GM18517 (cell line): ENCODE measurements at regions not wholly inside any gene's neighbourhood (a gene's known extent, or its start where the extent isn't known, plus 50 kb on each side); places are given as distances from the start of the nearest gene placed in this dataset.
A peak's percentile ranks its signal among the peaks of the same experiment; 100 is the strongest.

Source experiments
- ATAC-seq: cut with Tn5 transposase; IDR thresholded peaks from one replicate; pipeline ENCODE4 v1.9.1; 2021; ENCODE audit warnings: mild to moderate bottlenecking, moderate library complexity; ENCODE audit not compliant: unreplicated experiment

DNA sequence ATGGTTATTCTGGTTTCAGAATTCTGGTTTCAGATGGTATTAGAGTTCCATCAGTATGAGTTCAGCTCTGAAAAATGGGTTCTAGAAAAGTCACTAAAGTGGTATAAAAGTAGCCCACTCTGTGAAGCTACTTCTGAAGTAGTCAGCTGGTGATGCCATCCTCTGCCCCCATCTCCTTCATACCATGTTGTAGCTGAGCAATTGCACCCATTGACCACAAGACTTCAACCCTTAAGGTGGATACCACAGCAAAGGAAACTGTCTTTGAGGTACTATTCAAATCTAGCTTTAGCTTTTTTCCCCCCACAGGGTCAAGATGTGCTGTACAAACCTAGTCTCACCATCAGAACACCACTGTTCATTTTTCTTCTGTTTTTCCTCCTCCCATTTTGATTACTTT is 444.9 kb downstream of the DMAC1 start:
- no peak for ATAC-seq

DNA sequence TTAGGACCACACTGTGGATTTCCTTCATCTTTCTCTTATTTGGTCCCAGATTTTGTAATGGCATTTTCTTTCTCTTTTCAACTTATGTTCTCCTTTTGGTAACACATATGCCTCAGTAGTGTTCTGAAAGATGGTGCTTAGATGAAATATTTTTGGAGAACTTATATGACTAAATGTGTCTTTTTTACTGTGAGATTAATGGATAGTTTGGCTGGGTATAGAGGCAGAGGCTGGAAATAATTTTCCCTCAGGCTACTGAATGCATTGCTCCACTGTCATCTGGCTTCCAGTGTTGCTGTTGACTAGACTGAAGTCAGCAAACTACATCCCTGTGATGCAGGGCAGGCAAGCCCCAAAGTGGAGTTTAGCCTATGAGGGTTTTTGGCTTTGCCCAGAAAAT is 450.9 kb downstream of the DMAC1 start:
- ATAC-seq: no peak

DNA sequence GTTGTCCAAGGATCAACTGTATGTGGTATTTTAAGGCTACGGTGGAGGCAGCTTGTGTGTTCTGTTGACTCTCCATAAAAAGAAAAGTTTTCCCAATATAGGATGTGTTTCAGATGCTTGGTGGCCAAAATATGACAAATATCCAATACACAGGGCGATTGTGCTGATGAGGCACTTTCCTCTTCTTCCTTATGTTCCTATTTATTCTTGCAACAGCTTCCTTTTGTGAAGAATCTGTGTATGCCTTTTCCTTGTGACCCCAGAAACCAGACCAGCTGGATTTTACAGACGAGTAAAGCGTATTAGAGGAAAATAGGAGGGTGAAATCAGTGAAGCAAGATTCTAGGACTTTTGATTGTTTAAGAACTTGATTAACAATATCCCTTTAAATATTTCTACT is 452.0 kb downstream of the DMAC1 start:
- ATAC-seq: no peak

DNA sequence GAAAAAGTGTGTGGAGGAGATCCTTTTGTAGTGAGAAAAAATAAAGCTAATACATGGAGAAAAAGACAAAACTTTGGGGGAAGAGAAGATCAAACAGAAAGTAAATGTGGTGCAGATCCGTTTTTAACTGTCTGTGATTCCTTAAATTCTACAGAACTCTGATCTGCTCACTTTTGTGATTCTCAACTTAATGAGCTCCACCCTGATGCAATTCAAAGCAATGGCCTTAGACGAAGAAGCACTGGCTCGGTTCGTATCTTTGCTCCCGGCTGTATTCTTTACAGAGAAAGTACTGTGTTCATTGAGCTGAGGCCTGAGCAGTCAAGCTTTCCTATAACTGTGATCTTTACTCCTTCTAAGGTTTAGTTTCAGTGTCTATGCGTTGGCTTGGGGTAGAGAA is 453.4 kb downstream of the DMAC1 start:
- ATAC-seq: no peak

DNA sequence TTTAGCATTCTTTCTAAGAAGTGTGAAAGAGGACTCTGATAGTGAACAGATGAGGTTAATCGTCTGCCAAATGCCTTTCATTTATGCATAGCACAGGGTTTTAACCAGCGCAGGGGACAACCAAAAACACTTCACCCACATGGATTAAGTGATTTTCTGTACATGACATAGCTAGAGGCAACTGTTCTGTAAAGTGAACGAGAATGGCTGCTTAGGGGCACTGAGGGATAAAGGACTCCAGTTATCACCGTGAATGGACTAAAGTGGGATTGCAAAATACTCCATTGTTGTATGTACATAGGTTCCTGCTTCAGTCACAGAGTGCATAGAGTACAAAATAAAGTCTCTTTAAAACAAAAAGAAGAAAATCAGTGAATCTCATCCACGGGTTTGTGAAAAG is 456.8 kb downstream of the DMAC1 start:
- ATAC-seq: no peak

DNA sequence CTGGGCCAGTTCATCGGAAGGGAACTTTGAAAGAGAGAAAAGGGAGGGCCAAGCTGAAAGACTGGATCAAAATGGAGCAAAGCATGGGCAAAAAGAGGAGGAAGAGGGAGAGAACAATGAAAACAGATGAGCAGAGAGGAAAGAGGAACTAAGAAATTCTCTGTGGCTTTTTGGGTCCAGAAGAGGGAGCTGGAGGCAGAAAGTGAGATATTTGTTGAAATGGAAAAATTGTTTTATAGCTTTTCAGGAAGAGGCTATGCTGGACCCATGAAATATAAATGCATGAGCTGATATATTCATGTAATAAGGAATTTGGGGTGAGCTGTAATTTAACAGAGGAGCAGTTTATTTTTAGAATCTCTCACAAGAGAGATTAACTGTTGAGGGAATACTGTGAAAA is 457.3 kb downstream of the DMAC1 start:
- ATAC-seq: peak; percentile 77

DNA sequence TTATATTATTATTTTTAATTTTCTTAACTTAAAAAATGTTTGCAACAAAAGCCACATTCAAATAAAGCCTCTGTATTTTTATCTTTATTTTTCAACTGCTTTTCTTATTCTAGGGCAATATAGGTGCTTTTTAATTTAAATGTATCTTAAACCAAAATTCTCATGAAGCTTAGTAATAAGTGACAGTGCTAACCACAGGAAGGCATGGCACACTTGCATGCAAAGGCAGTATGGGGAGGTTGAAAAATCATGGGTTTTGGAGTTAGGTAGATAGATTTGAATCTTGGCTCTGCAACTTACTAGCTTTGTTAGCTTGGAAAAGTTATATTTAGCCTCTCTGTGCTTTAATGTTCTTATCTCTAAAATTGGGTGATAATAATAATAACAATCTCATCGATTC is 458.0 kb downstream of the DMAC1 start:
- ATAC-seq: no peak

DNA sequence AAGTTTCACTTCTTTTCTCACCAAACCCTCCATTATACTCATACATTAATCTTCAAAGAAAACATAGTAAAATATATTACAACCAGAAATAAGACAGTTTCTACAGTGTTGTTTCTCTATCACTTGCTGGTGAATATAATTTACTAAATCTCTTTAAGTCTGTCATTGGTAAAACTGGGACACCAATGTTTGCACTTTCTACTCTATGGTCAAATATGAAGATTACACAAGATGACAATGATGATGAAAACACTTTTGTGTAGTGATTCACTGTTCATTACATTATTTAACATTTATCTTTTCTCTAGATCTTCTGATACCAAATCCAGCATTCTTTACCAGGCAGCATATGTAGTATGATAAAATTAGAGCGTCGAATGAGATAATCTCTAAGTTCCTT is 459.1 kb downstream of the DMAC1 start:
- no peak for ATAC-seq

DNA sequence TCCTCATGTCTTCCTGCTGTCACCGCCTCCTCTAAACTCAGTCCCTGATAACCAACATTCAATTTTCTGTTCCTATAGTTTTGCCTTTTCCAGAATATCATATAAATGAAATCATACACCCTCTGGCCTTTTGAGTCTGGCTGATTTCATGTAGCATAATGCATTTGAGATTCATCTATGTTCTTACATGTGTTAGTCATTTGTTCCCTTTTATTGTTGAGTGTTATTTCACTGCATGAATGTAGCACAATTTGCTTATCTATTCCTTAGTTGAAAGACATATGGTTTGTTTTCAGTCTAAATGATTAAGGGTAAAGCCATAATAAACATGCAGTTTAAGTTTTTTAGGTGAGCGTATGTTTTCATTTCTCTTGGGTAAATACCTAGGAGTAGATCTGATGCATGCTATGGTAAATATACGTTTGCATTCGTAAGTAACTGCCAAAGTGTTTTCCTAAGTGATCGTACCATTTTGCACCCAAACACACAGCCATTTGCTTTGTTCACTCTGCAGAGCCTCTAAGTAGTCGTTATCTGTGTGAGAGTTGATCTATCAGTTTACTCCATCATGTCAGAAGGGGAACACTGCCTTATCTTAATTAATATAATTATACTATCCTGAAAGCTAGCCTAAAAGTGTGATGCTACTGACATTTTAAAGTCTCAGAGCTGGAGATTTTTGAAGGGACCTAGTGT is 460.8 kb downstream of the DMAC1 start:
- ATAC-seq: no peak

DNA sequence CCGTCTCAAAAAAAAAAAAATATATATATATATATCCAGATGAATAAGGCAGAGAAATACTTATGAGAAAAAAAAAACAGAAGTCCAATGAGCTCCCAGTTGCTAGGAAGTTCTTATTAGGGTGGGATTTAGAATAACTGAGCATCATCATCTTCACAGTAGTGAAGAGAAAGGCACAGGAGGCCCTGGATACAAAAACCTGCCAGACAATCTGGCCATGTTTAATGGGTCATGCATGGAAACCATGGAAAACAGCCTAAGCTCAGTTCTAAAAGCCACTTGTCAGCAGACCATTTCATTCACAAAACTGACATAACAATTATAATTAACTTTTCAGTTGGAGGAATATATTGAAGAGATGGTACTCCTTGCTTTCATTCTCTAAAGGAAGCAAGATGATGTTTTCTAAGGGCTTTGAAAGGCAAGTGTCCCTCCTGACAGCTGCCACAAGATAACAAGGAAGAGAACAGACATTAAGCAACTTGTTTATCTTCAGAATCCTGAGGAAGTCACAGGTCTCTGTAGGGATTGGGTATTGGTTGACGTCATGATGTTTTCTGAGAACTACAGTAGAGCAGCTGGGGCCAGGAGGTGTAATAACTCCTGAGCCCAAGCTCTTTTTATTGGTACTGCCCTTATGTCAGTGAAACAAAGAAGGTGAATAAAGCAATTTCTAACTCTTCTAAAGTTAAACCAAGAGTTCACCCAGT is 463.1 kb downstream of the DMAC1 start:
- ATAC-seq: no peak

DNA sequence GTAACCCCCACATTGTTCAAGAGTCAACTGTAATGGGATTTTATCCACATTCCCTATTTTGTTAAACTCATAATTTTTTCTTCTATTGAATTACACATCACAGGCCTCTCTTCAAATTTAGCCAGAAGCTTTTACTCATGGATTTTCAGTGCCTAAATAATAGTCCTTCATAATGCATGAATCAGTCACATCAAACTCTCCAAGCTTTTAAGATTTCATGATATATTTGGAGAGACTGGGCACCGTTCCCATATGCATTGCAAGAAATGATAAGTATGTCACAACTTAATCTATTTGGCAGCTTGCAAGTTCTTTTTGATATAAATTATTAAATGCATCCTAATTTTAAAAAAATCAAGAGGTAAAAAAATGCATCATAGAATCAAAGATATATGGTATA is 465.9 kb downstream of the DMAC1 start:
- ATAC-seq: no peak

DNA sequence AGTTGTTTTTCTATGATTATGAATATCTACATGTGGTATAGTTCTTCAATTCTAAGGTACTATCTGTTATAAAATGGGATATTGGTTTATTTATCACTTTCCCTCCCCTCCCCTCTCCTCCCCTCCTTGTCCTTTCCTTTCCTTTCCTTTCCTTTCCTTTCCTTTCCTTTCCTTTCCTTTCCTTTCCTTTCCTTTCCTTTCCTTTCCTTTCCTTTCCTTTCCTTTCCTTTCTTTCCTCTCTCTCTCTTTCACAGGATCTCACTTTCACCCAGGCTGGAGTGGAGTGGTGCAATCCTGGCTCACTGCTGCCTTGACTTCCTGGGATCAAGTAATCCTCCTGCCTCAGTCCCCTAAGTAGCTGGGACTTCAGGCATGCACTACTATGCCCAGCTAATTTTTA is 466.8 kb downstream of the DMAC1 start:
- ATAC-seq: no peak

DNA sequence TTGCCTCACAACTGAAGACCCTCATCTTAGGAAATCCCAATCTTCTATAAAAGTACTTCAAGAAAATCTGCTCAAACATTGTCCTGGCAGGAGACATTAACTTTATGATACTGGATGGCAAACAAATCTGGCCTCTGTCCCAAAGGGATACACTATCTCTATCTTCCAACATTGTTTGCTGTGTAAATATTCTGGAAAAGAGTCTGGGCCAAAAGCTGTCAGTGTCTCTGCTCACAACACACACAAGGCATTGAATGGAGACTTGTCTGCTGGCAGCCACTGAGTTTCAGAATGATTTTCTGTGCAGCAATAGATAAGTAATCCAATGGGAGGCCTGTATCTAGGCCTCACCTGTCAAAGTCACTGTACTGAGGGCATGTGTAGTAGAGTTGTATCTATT is 471.1 kb downstream of the DMAC1 start:
- ATAC-seq: no peak

DNA sequence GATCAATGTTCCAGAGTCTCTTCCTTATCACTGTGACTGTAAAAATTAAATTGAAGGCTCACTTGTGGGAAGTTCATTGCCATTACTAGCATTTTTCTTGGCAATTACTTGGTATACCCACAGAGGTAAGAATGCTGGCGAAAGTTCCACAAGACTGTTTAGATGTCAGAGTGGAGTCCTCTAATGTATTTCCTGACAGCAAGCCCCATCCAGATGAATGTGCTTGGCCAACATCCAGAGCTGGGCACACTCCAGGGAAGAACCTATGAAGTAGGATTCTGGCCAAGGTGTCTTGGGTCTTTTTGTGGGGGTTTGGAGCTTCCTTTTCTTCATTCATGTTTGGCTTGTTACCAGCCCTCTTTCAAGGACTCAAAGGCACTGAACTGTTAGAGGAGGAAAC is 473.6 kb downstream of the DMAC1 start:
- ATAC-seq: no peak

DNA sequence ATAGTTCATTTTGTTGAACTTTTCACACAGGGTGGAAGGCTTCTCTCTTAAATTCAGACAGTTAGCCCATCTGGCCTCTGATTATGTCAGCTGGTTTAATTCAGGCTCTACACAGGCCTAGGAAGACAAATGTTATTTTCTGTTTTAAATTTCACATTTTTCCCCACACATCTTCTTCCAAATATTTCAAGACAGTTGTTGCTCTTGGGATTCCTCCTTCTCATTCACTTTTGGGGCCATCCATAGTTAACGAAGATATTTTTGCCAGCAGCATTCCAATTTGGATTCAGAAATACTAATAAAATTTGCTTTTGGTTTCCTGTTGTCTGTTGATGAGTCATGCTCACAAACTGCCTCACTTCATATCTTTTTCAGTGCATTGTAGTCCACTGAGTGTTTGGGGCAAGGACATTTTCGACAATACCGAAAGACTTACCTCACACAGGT is 475.4 kb downstream of the DMAC1 start:
- no peak for ATAC-seq

DNA sequence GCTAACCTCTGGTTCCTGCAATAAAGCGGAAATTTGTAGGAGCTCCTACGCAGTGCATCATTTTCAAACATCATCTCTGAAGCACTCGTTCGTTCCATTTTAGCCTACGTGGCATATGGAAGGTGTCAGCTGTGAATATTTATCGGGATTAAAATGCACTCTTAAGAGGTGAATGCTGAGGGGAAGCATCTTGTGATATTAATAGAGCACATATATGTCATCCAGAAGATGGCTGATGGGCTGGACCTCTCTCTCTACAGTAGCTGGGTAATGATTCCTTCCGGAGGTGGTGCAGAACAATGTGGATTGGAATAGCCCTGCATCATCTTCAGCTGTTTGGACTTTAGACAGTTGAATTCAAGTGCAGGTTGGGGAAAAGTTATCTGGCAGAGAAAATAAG is 478.7 kb downstream of the DMAC1 start:
- no peak for ATAC-seq

DNA sequence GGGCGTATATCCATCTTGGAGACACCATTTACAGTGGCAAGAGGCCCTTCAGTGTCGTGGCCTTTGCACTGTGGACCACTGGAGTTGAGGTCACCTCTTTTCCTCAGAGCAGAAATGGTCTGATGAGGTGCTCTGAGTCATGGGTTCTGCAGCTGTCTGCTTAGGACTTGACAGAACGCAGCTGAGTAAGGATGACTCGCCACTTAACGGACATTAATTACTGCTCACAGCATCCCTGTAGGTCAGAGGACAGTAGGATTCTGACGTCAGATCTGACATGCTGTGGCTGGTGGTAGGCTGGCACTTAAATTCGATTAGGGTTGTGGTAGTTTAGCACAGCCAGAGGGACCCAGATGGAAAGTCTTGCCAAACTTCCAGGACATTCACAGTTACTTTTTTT is 479.4 kb downstream of the DMAC1 start:
- no peak for ATAC-seq

DNA sequence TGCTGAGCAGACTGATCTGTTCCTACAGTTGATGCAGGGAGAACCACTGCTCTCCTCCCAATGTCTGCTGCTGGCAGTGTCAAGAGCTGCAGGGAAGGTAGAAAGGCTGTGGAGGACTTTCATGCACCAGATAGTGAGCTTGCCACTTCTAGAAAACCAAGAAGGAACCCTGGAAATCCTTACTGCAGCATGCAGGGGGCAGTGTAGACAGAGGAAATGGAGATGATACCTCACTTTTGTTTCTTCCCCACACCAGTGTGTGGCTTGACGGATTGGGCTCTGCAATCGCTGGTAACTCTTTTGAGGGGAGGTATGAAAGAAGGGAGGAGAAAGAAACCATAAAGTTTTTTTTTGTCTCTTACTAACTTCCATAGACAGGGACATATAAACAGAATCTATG is 480.7 kb downstream of the DMAC1 start:
- ATAC-seq: no peak

DNA sequence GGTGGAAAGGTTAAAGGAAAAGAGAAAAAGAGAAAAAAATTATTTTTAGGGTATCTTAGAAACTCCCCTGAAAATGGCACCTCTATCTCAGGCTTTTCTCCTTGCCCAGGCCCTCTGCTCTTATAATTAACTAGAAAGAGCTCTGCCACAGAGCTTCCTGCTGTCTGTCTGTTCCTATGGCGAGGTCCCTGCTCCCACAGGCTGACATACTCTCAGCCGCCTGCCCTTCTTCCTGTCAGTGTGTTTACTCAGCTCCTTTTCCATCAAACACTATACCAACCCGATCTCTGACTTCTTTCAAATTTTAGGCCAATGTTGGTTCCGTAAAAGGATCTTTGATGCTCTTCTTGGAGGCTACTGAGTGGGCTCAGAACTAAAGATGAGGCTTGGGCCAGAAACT is 482.6 kb downstream of the DMAC1 start:
- no peak for ATAC-seq

DNA sequence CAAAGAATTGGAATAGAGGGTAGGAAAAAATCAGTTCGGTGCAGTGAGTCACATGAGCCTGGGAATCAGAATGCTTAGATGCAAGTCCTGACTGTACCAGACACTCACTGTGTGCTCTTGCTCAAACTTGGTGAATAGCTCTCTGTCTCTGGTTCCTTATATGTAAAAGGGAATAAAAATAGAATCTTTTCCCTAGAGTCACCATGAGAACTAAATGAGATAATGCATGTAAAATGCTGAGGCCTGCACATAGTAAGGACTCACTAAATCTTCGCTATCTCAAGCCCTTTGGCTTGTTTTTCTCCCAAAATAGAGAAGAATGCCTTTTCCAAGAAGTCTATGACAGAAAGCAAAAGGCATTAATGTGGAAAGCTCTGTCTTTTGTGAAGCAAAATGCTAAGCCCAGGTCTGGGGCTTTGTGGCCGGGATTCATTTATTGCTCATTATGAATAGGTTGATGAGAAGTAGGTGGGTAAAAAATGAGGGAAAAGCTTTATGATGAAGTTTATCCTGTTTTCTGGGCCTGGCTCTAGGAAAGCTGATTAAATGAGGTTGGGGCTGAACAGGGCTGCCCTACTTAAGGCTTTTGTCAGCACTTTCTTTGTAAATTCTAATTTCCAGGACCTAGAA is 483.3 kb downstream of the DMAC1 start:
- ATAC-seq: no peak

DNA sequence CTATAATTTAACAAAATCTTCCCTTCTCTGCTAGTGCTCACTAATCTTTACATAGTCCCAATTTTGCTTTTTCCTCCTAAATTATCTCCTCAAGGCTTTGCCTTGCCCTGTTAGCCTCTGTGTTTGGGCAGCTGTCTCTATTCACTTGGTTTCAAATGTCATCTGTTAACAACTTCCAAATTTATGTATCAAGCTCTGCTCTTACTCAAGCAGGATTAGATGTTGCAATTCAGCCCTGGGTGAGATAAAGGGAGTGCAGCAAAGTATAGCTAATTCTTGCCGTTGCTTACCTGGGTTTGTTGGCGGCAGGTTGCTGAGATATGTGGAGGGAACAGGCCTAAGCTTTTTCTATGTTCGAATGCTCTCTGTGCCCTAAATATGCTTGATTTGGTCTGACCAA is 483.8 kb downstream of the DMAC1 start:
- ATAC-seq: no peak

DNA sequence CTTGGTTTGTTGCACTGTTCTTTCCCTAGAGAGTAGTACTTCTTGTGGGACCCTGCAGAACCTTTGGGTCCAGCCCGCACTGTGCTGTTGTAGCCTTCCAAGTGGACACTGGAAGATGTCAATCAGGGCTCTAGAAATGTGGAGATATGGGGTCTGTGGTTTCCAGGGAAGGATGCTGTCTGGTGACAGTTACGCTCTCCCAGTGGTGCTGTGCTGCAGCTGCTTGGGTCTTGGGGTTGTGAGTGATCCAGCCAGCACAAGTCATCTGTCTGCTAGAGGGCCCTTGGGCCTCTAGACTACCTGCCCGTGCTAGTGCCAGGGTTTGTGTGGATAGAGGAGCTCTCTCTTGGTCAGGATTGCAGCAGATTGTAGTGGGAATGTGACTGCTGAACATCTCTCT is 484.5 kb downstream of the DMAC1 start:
- no peak for ATAC-seq
